ENCODE measurements at regions not wholly inside any gene's neighbourhood (a gene's known extent, or its start where the extent isn't known, plus 50 kb on each side); places are given as distances from the start of the nearest gene placed in this dataset.

- no peak for DNase-seq (ENCODE audit: low read depth)
These were observed 206.4 kb downstream of the ENGASE start for GRCh38 chr17:79280866-79281572.

- no peak for DNase-seq (ENCODE audit: low read depth)
These were observed 205.4 kb downstream of the ENGASE start for GRCh38 chr17:79280010-79280409.

DNA sequence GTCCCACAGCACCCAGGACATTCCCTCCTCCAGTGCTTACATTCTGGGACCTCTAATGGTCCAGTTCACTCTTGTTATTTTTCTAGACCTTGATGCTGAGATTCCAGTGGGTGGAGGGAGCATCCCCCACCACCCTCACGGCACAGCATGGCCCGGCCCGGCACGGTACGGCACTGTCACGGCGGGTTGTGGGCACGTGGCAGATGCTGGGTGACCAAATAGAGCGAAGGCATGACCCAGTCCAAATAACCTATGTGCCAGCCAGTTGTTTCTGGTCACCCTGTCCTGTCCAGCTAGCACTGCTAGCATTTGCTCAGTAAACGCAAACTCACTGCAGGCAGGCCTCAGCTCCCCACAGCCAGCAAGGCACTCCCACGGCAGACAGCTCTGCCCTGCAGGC, 204.7 kb downstream of the ENGASE start:
- no peak for DNase-seq (ENCODE audit: low read depth)

- DNase-seq (ENCODE audit: low read depth) = no peak
These were observed 202.2 kb downstream of the ENGASE start for GRCh38 chr17:79276821-79277220.

GRCh38 chr17:79273660-79274059, 199.0 kb downstream of the ENGASE start:
- DNase-seq (ENCODE audit: low read depth) = no peak

GRCh38 chr17:79272666-79273219, 198.1 kb downstream of the ENGASE start:
- DNase-seq (ENCODE audit: low read depth) = no peak

DNA sequence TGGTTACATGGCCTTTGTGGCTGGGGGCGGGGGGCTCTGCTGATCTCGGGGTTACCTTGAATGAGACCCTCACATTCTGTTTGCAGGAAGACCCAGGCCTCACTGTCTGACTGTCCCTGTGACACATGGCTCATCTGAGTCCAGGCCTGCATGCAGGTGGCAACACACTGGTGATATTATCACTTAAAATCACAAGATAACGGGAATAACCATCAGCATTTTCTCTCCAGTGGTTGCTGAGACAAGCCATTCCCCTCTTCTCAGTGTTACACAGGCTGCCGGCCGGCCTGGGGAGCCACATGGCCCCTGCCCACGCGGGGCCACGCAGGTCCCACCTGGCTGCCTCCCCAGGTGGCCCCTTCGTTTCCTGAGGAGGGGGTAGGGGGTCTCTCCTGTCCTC, 197.6 kb downstream of the ENGASE start:
- no peak for DNase-seq (ENCODE audit: low read depth)

DNA sequence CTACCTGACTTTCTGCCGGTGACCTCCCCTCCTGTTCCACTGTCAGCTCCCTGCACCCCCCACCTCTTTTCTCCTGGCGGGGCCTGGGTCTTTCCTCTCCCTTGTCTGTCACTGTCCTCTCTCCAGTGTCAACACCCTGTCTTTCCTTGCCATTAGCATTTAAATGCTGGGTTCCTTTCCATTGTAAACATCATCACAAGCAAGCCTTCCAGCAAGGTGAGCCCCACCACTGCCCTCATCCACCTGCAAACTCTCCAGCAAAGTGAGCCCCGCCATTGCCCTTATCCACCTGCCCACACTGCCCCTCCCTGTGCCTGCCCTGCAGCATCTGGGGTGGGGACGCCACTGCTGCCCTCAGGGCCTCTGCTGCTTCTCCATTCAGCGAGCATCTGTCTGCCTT, 195.0 kb downstream of the ENGASE start:
- DNase-seq (ENCODE audit: low read depth) = no peak

DNA sequence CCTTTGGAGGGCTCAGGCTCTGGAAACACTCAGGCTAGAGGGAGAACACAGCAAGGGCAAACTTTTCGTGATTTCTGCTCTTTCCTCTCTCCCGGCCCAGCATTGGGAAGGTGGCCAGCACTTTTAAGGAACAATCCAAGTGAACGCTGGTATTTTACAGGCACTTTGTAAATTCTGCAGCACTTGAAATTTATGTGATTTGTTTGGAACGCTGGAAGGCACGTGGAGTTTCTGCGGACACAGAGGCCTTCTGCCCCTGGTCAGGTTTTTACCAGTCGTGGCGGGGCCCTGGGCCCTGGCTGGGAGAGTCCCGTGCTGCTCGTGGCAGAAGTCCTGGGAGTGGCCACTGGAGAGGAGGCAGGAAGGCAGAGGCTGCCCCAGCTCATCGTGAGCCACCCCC, 188.6 kb downstream of the ENGASE start:
- DNase-seq (ENCODE audit: low read depth) = no peak

DNA sequence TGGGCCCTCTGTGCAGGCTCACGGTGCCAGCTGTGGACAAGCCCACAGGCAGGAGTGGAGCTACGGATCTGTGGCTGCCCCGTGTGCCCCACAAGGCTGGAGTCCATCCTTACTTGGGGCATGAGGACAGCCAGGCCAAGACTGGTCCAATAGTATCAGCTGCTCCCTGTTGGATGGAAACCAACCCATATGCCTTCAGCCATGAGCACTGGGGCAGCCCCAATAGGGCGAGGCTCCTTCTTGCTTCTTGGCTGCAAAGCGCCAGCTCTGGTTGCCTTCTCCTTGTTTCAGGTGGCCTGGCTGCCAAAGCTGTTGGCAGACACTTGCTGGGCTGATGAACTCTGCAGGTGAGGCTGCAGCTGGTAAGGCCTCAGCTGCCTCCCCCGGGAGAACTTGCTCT, 188.0 kb downstream of the ENGASE start:
- no peak for DNase-seq (ENCODE audit: low read depth)

DNA sequence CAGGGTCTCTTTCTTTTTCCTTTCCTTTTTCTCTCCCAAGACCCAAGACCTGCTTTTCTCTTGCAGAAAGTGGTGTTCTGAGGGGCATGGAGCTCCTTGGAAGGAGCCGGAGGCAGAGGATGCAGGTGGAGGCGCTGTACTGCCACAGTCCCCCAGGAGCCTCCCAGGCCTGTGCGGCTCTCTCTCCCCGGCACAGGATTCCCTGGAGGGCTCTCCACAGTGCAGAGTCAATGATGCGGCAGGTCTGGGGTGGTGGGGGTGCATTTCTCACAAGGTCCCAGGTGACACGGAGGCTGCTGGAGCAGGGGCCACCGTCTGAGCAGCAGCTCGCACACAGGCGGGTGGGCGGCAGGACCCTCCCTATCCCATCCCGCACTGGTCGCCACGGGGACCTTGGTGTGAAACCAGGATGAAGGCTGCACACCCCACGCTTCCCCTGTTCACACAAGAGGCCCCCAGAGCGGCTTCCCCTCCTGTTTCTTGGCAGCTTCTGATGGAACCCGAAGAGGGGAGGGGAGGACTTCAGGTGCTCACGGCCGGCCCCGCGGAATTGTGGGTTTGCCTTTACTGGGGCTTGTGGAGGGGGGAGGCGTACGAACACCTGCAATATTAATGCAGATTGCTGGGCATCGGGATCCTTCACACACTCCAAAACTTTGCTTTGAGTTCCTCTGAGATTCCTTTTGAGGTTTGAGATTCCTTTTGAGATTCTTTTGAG, 186.9 kb downstream of the ENGASE start:
- DNase-seq (ENCODE audit: low read depth) = no peak

DNA sequence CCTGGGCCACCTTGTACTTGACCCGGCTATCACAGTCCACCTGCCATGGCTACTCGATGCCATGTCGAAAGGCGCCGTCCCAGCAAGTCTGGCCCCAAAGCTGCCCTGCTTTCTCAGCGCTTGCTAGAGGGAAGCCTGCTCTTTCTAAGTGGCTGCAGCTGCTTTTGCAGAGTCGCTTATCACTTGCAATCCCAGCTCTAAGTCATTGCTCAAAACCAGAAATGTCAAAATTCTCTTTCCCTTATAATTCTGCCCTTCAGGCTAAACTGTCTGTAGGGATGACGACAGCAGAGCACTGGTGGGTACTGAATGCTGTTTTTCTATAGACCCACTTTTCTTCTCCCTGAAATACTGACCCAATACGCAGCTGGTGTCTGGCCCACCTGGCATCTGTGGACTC, 184.2 kb downstream of the ENGASE start:
- DNase-seq (ENCODE audit: low read depth) = no peak

GRCh38 chr17:79258041-79258440, 183.4 kb downstream of the ENGASE start:
- DNase-seq (ENCODE audit: low read depth) = no peak

DNA sequence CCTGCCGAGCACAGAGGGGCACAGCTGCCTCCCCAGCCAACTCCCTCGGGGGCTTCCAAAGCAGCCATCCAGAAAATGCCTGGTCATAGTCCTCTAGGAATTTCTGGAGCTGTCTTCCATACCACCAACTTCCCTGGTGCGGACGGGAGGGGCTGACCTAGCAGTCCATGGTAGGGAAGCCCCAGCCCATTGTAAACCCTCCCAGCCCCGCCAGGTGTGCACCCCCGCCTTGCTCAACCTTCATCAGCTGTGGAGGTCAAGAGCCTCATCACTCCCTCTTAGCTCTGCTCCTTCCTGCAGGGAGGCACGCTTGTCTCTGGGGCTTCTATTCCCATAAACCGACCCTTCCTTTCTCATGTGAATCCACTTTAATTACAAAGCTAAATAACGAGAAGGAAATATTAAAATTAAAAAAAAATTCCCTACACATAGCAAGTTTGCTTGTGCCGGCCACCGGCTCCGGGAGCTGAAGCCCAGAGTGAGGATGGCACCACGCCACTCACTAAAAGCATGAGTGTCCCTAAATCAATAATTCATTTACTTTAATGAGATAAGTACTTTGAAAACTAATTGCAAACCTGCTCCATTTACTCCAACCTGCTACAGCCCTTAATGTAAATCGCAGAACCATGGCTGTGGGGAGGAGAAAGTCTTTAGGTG, 181.4 kb downstream of the ENGASE start:
- DNase-seq (ENCODE audit: low read depth) = no peak

- no peak for DNase-seq (ENCODE audit: low read depth)
These were observed 180.8 kb downstream of the ENGASE start for GRCh38 chr17:79255456-79255855.

DNA sequence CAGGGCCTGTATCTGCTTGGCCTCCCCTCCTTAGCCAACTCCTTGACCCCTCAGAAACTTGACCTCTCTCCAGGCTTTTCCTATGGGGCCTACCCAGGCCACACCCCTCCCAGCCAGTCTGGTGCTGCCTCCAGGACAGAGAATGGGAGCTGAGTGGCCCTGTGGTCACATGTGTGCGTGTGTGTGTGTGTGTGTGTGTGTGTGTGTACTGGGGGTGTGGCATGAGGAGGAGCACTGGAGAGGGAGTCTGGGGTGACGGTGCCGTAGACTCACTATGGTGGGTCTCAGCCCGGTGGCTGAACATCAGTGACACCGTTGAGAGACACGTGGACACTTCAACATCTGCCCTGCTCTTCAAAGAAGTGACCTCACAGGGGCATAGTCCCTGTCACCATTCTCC, 180.4 kb downstream of the ENGASE start:
- no peak for DNase-seq (ENCODE audit: low read depth)

- no peak for DNase-seq (ENCODE audit: low read depth)
These were observed 178.3 kb downstream of the ENGASE start for GRCh38 chr17:79252886-79253285.

DNA sequence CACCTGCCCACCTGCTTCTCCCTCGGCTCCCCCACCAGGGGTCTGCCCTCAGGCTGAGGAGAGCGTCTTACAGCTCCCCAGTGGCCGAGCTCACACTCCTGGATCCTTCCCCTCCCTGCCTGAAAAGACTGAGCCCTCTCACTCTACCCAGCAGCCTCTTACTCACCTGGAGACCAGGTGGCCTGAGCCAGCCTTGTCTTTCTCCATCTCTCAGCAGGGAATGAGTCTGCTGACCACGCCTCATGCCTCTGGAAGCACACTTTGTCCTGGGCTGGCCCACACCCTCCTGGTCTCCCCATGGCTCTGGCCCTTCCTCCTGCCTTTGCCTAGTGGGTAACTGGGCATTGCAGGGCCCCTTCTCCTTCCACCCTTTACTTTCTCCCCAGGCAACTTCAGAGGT, 177.2 kb downstream of the ENGASE start:
- DNase-seq (ENCODE audit: low read depth) = no peak

DNA sequence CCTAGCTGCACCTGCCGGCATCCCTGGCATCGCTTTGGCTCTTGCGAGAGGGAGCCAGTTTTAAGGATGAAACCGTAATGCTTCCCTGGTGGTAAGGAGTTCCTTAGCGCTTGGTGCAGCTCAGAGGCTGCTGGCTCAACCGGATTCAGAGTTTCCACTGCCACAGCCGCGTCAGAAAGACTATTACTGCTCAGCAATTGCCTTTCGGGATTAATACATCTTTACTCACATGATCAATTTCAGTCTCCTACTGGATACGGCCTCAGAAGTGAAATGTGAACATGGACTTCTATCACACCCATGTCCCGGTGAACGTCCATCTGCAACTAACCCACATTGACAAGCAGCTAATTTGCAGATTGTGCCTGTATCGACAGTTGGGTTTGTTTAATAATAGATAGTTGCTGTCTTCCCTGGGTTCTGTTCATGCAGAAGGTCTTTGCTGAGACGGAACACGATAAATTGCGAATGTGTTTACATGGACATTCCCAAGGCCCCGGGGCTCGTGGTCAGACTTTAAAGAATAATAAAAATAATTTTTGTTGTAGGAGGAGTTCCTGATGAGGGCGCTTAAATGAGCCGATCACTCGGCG, 175.4 kb downstream of the ENGASE start:
- DNase-seq (ENCODE audit: low read depth) = no peak

DNA sequence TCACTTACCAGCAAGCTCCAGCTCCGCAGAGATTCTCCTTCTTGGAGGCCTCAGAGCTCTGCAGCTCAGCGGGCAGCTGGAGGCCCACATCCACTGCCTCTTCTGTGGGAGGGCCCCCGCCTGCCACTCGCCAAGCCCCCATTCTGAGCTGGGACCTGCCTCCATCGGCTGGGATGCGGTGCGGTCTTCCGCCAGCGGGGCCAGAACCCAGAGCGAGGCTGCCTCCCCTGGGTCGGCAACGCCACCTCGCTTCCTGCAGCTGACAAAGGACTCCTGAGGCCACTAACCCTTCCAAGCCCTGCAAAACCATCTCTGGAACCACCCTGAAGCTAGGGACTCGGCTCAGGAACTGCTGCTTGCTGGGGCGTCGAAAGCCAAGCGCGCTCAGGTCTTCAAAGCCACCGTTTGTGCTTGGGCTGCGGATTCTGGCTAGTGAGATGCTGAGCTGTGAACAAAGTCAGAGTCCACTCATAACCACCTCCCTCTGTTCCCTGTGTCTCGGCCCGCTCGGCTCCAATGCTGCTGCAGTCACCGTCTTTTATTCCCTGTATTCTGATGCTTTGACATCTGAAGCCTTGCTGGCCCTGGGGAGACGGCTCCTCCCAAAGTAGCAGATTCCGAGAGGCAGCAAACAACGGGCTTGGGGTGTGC, 174.3 kb downstream of the ENGASE start:
- no peak for DNase-seq (ENCODE audit: low read depth)

- no peak for DNase-seq (ENCODE audit: low read depth)
These were observed 171.9 kb downstream of the ENGASE start for GRCh38 chr17:79246225-79247190.

Data from EH (cell line).